ENCODE measurements at regions not wholly inside any gene's neighbourhood (a gene's known extent, or its start where the extent isn't known, plus 50 kb on each side); places are given as distances from the start of the nearest gene placed in this dataset.

DNA sequence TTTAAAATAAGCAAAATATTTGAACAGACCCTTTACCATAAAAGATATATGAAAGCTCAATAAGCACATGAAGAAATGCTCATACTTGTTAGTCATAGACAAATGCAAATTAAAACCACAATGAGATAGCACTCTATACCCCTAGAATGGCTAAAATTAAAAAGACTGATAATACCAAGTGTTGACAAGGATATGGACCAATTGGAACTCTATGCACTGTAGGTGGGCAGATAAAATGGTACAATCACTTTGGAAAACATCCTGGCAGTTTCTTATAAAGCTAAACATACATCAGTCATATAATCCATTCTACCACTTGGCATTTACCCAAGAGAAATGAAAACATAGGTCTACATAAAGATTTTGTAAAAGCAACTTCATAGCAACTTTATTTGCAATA is 293.0 kb upstream of the TLE3 start:
- Histone ChIP-seq H3K4me1 (ENCODE audit: control insufficient read depth, insufficient read depth, low read length) (no peaks in the 10 kb centered on the region), H4K91ac (ENCODE audit: insufficient read depth, low read depth, low read length) (no peak overlapping the region), H3K36me3 (ENCODE audit: control insufficient read depth, insufficient read depth, low read length) (no peaks in the 10 kb centered on the region), H2BK15ac (ENCODE audit: low read depth, low read length) (no peak overlapping the region), H3K4me2 (ENCODE audit: low read depth, low read length) (no peak overlapping the region), H3K9me1 (ENCODE audit: insufficient read depth, low read length) (no peaks in the 10 kb centered on the region), H2AFZ (replicated peaks; ENCODE audit: low read length, poor library complexity) (no peak overlapping the region), H2BK5ac (ENCODE audit: low read depth, low read length, poor library complexity, severe bottlenecking) (no peak overlapping the region), H3K23ac (ENCODE audit: low read depth, low read length) (no peak overlapping the region), H3K79me1 (ENCODE audit: low read depth in 1 of 2, low read length in 2 of 2) (no peaks in the 10 kb centered on the region), H2AK9ac (replicated peaks; ENCODE audit: low read depth, low read length, poor library complexity) (no peak overlapping the region), H4K8ac (ENCODE audit: low read depth in 2 of 2, low read length in 2 of 2) (no peak overlapping the region), H3K14ac (replicated peaks; ENCODE audit: low read depth, low read length) (no peak overlapping the region), H4K20me1 (ENCODE audit: insufficient read depth, low read length) (no peaks in the 10 kb centered on the region), H3K9ac (ENCODE audit: low read depth, low read length) (no peak overlapping the region), H3K27me3 (ENCODE audit: control insufficient read depth, insufficient read depth, low read length) (peaks cover 33% of the 10 kb centered on the region), H2AK5ac (ENCODE audit: low read depth, low read length) (no peak overlapping the region), H3K4ac (ENCODE audit: low read depth, low read length) (no peak overlapping the region), H3K27ac (ENCODE audit: insufficient read depth, low read length) (no peak overlapping the region), H3K9me3 (ENCODE audit: control insufficient read depth, insufficient read depth, low read length) (no peaks in the 10 kb centered on the region), H2BK120ac (ENCODE audit: low read depth, low read length) (no peak overlapping the region), H3K56ac (ENCODE audit: extremely low read depth, insufficient read depth, low read length) (no peak overlapping the region), H4K5ac (ENCODE audit: low read depth, low read length) (no peak overlapping the region), H3K18ac (ENCODE audit: low read depth, low read length) (no peak overlapping the region), H3K4me3 (ENCODE audit: insufficient read depth, low read depth, low read length) (no peak overlapping the region), H2BK20ac (ENCODE audit: low read depth, low read length) (no peak overlapping the region)
- intact Hi-C loops (cut with micrococcal nuclease), result no loop called here
- CTCF ChIA-PET, result interaction anchor here (1.1 kb wide), 1 partner anchor 888 kb away, joined by 3 read pairs; no protein-coding TSS in a partner anchor
- POLR2A ChIA-PET (ENCODE audit: unreplicated experiment), result no interaction called here
- ATAC-seq (ENCODE audit: low read depth), result no peak
- in situ Hi-C loops (cut with MboI; ENCODE audit: low sequenced_read_pairs), result no loop called here
- BruUV-seq (replicated peaks), result no TSS peak
- no peak for TF ChIP-seq MXI1 (IDR thresholded peaks at IDR 0.05; ENCODE audit: borderline replicate concordance, low read depth, low read length)
- TF ChIP-seq BHLHE40 (IDR thresholded peaks at IDR 0.05; ENCODE audit: low read depth, low read length), result no peak
- TF ChIP-seq CHD1 (IDR thresholded peaks at IDR 0.05; ENCODE audit: low read depth, low read length), result no peak
- TF ChIP-seq, protein P1, sequence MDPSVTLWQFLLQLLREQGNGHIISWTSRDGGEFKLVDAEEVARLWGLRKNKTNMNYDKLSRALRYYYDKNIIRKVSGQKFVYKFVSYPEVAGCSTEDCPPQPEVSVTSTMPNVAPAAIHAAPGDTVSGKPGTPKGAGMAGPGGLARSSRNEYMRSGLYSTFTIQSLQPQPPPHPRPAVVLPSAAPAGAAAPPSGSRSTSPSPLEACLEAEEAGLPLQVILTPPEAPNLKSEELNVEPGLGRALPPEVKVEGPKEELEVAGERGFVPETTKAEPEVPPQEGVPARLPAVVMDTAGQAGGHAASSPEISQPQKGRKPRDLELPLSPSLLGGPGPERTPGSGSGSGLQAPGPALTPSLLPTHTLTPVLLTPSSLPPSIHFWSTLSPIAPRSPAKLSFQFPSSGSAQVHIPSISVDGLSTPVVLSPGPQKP (IDR thresholded peaks at IDR 0.05; ENCODE audit: borderline replicate concordance, low read depth, low read length), result no peak
- TF ChIP-seq RFX5 (IDR thresholded peaks at IDR 0.05; ENCODE audit: low read depth, low read length), result no peak
- TF ChIP-seq RAD21 (IDR thresholded peaks at IDR 0.05; ENCODE audit: low read length), result no peak
- no peak for DNase-seq
- dilution Hi-C loops (cut with HindIII; ENCODE audit: low sequenced_read_pairs, unreplicated experiment), result no loop called here
